GM19397 (cell line): ENCODE measurements at regions not wholly inside any gene's neighbourhood (a gene's known extent, or its start where the extent isn't known, plus 50 kb on each side); places are given as distances from the start of the nearest gene placed in this dataset.

Experiments
- ATAC-seq: cut with Tn5 transposase; IDR thresholded peaks from one replicate; pipeline ENCODE4 v1.9.1; 2021; ENCODE audit warnings: mild to moderate bottlenecking, moderate library complexity; ENCODE audit not compliant: unreplicated experiment

GRCh38 chr2:176535467-176536113 lies 266.3 kb downstream of the MTX2 start:
- ATAC-seq, result no peak

- no peak for ATAC-seq
Measured at GRCh38 chr2:176536439-176537133, 267.3 kb downstream of the MTX2 start.

GRCh38 chr2:176537932-176538331 lies 268.7 kb downstream of the MTX2 start:
- no peak for ATAC-seq

- no peak for ATAC-seq
Measured at GRCh38 chr2:176540995-176541394, 271.8 kb downstream of the MTX2 start.

GRCh38 chr2:176542476-176542875 lies 273.2 kb downstream of the MTX2 start:
- ATAC-seq, result no peak

GRCh38 chr2:176544557-176544956 lies 275.3 kb downstream of the MTX2 start:
- ATAC-seq, result no peak

GRCh38 chr2:176544991-176545956 lies 276.0 kb downstream of the MTX2 start:
- ATAC-seq, result no peak

GRCh38 chr2:176546550-176546949 lies 277.3 kb downstream of the MTX2 start:
- no peak for ATAC-seq

GRCh38 chr2:176552501-176553135 lies 283.4 kb downstream of the MTX2 start:
- ATAC-seq, result no peak

GRCh38 chr2:176553685-176554100 lies 284.5 kb downstream of the MTX2 start:
- no peak for ATAC-seq

- no peak for ATAC-seq
Measured at GRCh38 chr2:176554101-176555048, 285.1 kb downstream of the MTX2 start.

GRCh38 chr2:176555112-176555511 lies 285.9 kb downstream of the MTX2 start:
- ATAC-seq, result no peak

- no peak for ATAC-seq
Measured at GRCh38 chr2:176555781-176556180, 286.5 kb downstream of the MTX2 start.

GRCh38 chr2:176556373-176556772 lies 287.1 kb downstream of the MTX2 start:
- ATAC-seq, result no peak

- no peak for ATAC-seq
Measured at GRCh38 chr2:176557821-176558220, 288.6 kb downstream of the MTX2 start.

GRCh38 chr2:176558574-176559140 lies 289.4 kb downstream of the MTX2 start:
- ATAC-seq, result no peak

- ATAC-seq, result no peak
Measured at GRCh38 chr2:176560296-176560695, 291.1 kb downstream of the MTX2 start.

- ATAC-seq, result no peak
Measured at GRCh38 chr2:176561706-176562105, 292.5 kb downstream of the MTX2 start.

- ATAC-seq, result no peak
Measured at GRCh38 chr2:176562359-176563078, 293.3 kb downstream of the MTX2 start.
